ENCODE measurements at regions not wholly inside any gene's neighbourhood (a gene's known extent, or its start where the extent isn't known, plus 50 kb on each side); places are given as distances from the start of the nearest gene placed in this dataset.

GRCh38 chr5:171521219-171521633 lies 101.8 kb downstream of the FGF18 start:
- no peak overlapping the region for H3K4me3 ChIP-seq
- H3K9me3 ChIP-seq: no peaks in the 10 kb centered on the region
- H3K27me3 ChIP-seq (replicated peaks; ENCODE audit: insufficient read depth): no peaks in the 10 kb centered on the region
- peak; percentile 74 for DNase-seq (ENCODE audit: low spot score)
- H3K4me1 ChIP-seq (ENCODE audit: control insufficient read depth in 1 of 2, low read depth in 2 of 2): peaks cover 24 to 40% of the 10 kb centered on the region in 2 donors
- no peaks in the 10 kb centered on the region for H3K36me3 ChIP-seq
- ATAC-seq (ENCODE audit: insufficient number of reproducible peaks, low FRiP score, low read depth): peak; percentile 75
- H3K27ac ChIP-seq: peak overlapping the region; percentile 48 to 58
- no peak for TF ChIP-seq CTCF (IDR thresholded peaks at IDR 0.05)

GRCh38 chr5:171521679-171522078 lies 102.2 kb downstream of the FGF18 start:
- DNase-seq (ENCODE audit: low spot score) (no peak), ATAC-seq (ENCODE audit: insufficient number of reproducible peaks, low FRiP score, low read depth) (no peak)
- no peaks in the 10 kb centered on the region for H3K9me3 ChIP-seq
- H3K4me1 ChIP-seq (ENCODE audit: control insufficient read depth in 1 of 2, low read depth in 2 of 2): peaks cover 24 to 40% of the 10 kb centered on the region in 2 donors
- TF ChIP-seq CTCF (IDR thresholded peaks at IDR 0.05): no peak
- H3K36me3 ChIP-seq: no peaks in the 10 kb centered on the region
- no peaks in the 10 kb centered on the region for H3K27me3 ChIP-seq (replicated peaks; ENCODE audit: insufficient read depth)
- no peak overlapping the region for H3K4me3 ChIP-seq
- H3K27ac ChIP-seq: peak overlapping the region; percentile 48 to 58

- H3K4me1 ChIP-seq (ENCODE audit: control insufficient read depth in 1 of 2, low read depth in 2 of 2): peaks cover 24 to 40% of the 10 kb centered on the region in 2 donors
- no peak for TF ChIP-seq CTCF (IDR thresholded peaks at IDR 0.05)
- peak overlapping the region in 1 of 2 donors; percentile 45 for H3K27ac ChIP-seq
These were observed 104.3 kb downstream of the FGF18 start for GRCh38 chr5:171523781-171524180.

GRCh38 chr5:171524466-171524865 lies 105.0 kb downstream of the FGF18 start:
- H3K36me3 ChIP-seq: no peaks in the 10 kb centered on the region
- H3K9me3 ChIP-seq: no peaks in the 10 kb centered on the region
- H3K4me1 ChIP-seq (ENCODE audit: control insufficient read depth in 1 of 2, low read depth in 2 of 2): peaks cover 24 to 40% of the 10 kb centered on the region in 2 donors
- peak overlapping the region in 1 of 2 donors; percentile 45 for H3K27ac ChIP-seq
- ATAC-seq (ENCODE audit: insufficient number of reproducible peaks, low FRiP score, low read depth) (no peak), DNase-seq (ENCODE audit: low spot score) (no peak)
- no peaks in the 10 kb centered on the region for H3K27me3 ChIP-seq (replicated peaks; ENCODE audit: insufficient read depth)
- peak overlapping the region; percentile 15 for H3K4me3 ChIP-seq
- no peak for TF ChIP-seq CTCF (IDR thresholded peaks at IDR 0.05)

More at GRCh38 chr5:171523781-171524180, 104.3 kb downstream of the FGF18 start:
- H3K4me3 ChIP-seq: no peak overlapping the region
- H3K27me3 ChIP-seq (replicated peaks; ENCODE audit: insufficient read depth): no peaks in the 10 kb centered on the region
- ATAC-seq (ENCODE audit: insufficient number of reproducible peaks, low FRiP score, low read depth) (no peak), DNase-seq (ENCODE audit: low spot score) (no peak)
- H3K36me3 ChIP-seq: no peaks in the 10 kb centered on the region
- no peaks in the 10 kb centered on the region for H3K9me3 ChIP-seq

GRCh38 chr5:171525085-171525484 lies 105.6 kb downstream of the FGF18 start:
- no peak overlapping the region for H3K4me3 ChIP-seq
- DNase-seq (ENCODE audit: low spot score) (no peak), ATAC-seq (ENCODE audit: insufficient number of reproducible peaks, low FRiP score, low read depth) (no peak)
- no peaks in the 10 kb centered on the region for H3K36me3 ChIP-seq
- H3K4me1 ChIP-seq (ENCODE audit: control insufficient read depth in 1 of 2, low read depth in 2 of 2): peaks cover 24 to 40% of the 10 kb centered on the region in 2 donors
- no peak for TF ChIP-seq CTCF (IDR thresholded peaks at IDR 0.05)
- no peaks in the 10 kb centered on the region for H3K9me3 ChIP-seq
- H3K27ac ChIP-seq: peak overlapping the region in 1 of 2 donors; percentile 45
- H3K27me3 ChIP-seq (replicated peaks; ENCODE audit: insufficient read depth): no peaks in the 10 kb centered on the region

Measured in thoracic aorta (tissue), 2 donors.